Natural killer cell (primary cell): ENCODE measurements at regions not wholly inside any gene's neighbourhood (a gene's known extent, or its start where the extent isn't known, plus 50 kb on each side); places are given as distances from the start of the nearest gene placed in this dataset.
"Not testable (repeated sequence)": the region's sequence is repeated elsewhere in the genome, so short reads cannot be mapped to it uniquely, and the experiment has no call there.

Source experiments
- ATAC-seq, 3 donors: fragments of 150-1000 bp in 2 of 3; fragments of 200-7000 bp in 1 of 3; cut with Tn5 transposase; 1 replicate in 1 of 3; 2 replicates in 2 of 3; pipeline ENCODE4 v1.10.0; 2021; ENCODE audit warnings: mild to moderate bottlenecking in 2 of 3, moderate library complexity in 2 of 3
- DNase-seq, 2 donors: peaks; one replicate each; pipeline versions ENCODE4 v3.0.0 to v3.0.0-alpha.2; 2013 to 2021; ENCODE audit warnings: mixed read lengths in 1 of 2
- H3K27ac ChIP-seq: one replicate; pipeline ENCODE4 v1.5.1; 2013; ENCODE audit warnings: mild to moderate bottlenecking, low read length
- H3K27me3 ChIP-seq: one replicate; pipeline ENCODE4 v1.6.1; 2013; ENCODE audit warnings: low read length; ENCODE audit not compliant: control insufficient read depth, insufficient read depth
- H3K36me3 ChIP-seq: one replicate; pipeline ENCODE4 v1.6.1; 2013; ENCODE audit warnings: low read length; ENCODE audit not compliant: control insufficient read depth, insufficient read depth
- H3K4me1 ChIP-seq: one replicate; pipeline ENCODE4 v1.6.1; 2013; ENCODE audit warnings: low read length; ENCODE audit not compliant: control insufficient read depth, insufficient read depth
- H3K4me3 ChIP-seq: one replicate; pipeline ENCODE4 v1.5.1; 2013; ENCODE audit warnings: low read length
- H3K9me3 ChIP-seq: one replicate; pipeline ENCODE4 v1.6.1; 2013; ENCODE audit warnings: low read length; ENCODE audit not compliant: control insufficient read depth, insufficient read depth
- H3K27ac Mint-ChIP-seq, 2 donors: one replicate each; pipeline ENCODE4 v1.8.0; 2022; ENCODE audit warnings: mild to moderate bottlenecking in 2 of 2, mixed read lengths in 2 of 2, moderate library complexity in 1 of 2
- H3K27me3 Mint-ChIP-seq, 2 donors: one replicate each; pipeline ENCODE4 v1.8.0; 2022; ENCODE audit warnings: low read depth in 2 of 2, mixed read lengths in 2 of 2
- H3K36me3 Mint-ChIP-seq: one replicate; pipeline ENCODE4 v1.8.0; 2022; ENCODE audit warnings: mixed read lengths
- H3K4me1 Mint-ChIP-seq, 2 donors: one replicate each; pipeline ENCODE4 v1.8.0; 2022; ENCODE audit warnings: mixed read lengths in 2 of 2
- H3K4me3 Mint-ChIP-seq: one replicate; pipeline ENCODE4 v1.8.0; 2022; ENCODE audit warnings: mild to moderate bottlenecking, moderate library complexity, mixed read lengths
- H3K9me3 Mint-ChIP-seq, 2 donors: one replicate each; pipeline ENCODE4 v1.8.0; 2022; ENCODE audit warnings: mixed read lengths in 2 of 2
- WGBS: methylation state at CpG from one replicate; pipeline ENCODE4 v1.1.7; 2013; ENCODE audit warnings: missing lambda C conversion rate; ENCODE audit not compliant: insufficient coverage; 5-methylcytosine and 5-hydroxymethylcytosine counted together
- intact Hi-C: fragments of 100-400 bp; cut with micrococcal nuclease; formaldehyde crosslinking; loops from one replicate; pipeline ENCODE4 v1.14.2; 2022
- TF ChIP-seq, protein P1 (sequence below): fragments of 200-600 bp; IDR thresholded peaks from one replicate; pipeline ENCODE4 v1.8.0; 2022; ENCODE audit warnings: antibody characterized with exemption

GRCh38 chr7:76142861-76143260 is 58.8 kb upstream of the SRRM3 start:
- Mint-ChIP-seq H3K4me3 (peak overlapping the region; percentile 76), H3K4me1 (peaks cover 28 to 63% of the 10 kb centered on the region in 2 donors), H3K27ac (peak overlapping the region; percentile 89 to 95), H3K36me3 (no peaks in the 10 kb centered on the region), H3K9me3 (no peaks in the 10 kb centered on the region), H3K27me3 (no peaks in the 10 kb centered on the region)
- Histone ChIP-seq H3K4me3 (no peak overlapping the region), H3K27me3 (no peaks in the 10 kb centered on the region), H3K4me1 (peaks cover 22% of the 10 kb centered on the region), H3K36me3 (no peaks in the 10 kb centered on the region), H3K9me3 (no peaks in the 10 kb centered on the region), H3K27ac (no peak overlapping the region)
- WGBS, result 88% methylated on average over 2 of the region's 5 CpGs
- peak; percentile 47 to 58 for DNase-seq
- ATAC-seq, result peak; percentile 98 to 99 (median 98)
- intact Hi-C loops, result loop anchor here (1.0 kb wide), 1 partner anchor 10 kb away; no protein-coding TSS in a partner anchor
- TF ChIP-seq, protein P1, sequence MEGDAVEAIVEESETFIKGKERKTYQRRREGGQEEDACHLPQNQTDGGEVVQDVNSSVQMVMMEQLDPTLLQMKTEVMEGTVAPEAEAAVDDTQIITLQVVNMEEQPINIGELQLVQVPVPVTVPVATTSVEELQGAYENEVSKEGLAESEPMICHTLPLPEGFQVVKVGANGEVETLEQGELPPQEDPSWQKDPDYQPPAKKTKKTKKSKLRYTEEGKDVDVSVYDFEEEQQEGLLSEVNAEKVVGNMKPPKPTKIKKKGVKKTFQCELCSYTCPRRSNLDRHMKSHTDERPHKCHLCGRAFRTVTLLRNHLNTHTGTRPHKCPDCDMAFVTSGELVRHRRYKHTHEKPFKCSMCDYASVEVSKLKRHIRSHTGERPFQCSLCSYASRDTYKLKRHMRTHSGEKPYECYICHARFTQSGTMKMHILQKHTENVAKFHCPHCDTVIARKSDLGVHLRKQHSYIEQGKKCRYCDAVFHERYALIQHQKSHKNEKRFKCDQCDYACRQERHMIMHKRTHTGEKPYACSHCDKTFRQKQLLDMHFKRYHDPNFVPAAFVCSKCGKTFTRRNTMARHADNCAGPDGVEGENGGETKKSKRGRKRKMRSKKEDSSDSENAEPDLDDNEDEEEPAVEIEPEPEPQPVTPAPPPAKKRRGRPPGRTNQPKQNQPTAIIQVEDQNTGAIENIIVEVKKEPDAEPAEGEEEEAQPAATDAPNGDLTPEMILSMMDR, result no peak

- H3K27me3 ChIP-seq, H3K27ac ChIP-seq, DNase-seq, ATAC-seq, H3K36me3 ChIP-seq, intact Hi-C loops, H3K4me3 ChIP-seq, H3K9me3 Mint-ChIP-seq, H3K9me3 ChIP-seq, H3K36me3 Mint-ChIP-seq, H3K27me3 Mint-ChIP-seq: not testable (repeated sequence)
- WGBS, result 83% methylated on average over 4 of the region's 5 CpGs
- Mint-ChIP-seq H3K27ac (peak overlapping the region; percentile 37 to 89), H3K4me1 (peaks cover 22 to 47% of the 10 kb centered on the region in 2 donors), H3K4me3 (peak overlapping the region; percentile 47)
- peaks cover 24% of the 10 kb centered on the region for H3K4me1 ChIP-seq
Observed at GRCh38 chr7:76144664-76145270, 56.9 kb upstream of the SRRM3 start.

- Mint-ChIP-seq H3K36me3 (no peaks in the 10 kb centered on the region), H3K4me1 (peaks cover 28 to 45% of the 10 kb centered on the region in 2 donors), H3K4me3 (no peak overlapping the region), H3K27me3 (no peaks in the 10 kb centered on the region), H3K9me3 (no peaks in the 10 kb centered on the region), H3K27ac (no peak overlapping the region)
- no peaks in the 10 kb centered on the region for H3K9me3 ChIP-seq
- no peaks in the 10 kb centered on the region for H3K36me3 ChIP-seq
- intact Hi-C loops, result no loop called here
- H3K27me3 ChIP-seq, result no peaks in the 10 kb centered on the region
- DNase-seq (no peak), ATAC-seq (no peak)
- peaks cover 37% of the 10 kb centered on the region for H3K4me1 ChIP-seq
- no peak overlapping the region for H3K27ac ChIP-seq
- 90% methylated on average over 3 of the region's 4 CpGs for WGBS
- TF ChIP-seq, protein P1, result no peak
- no peak overlapping the region for H3K4me3 ChIP-seq
Observed at GRCh38 chr7:76146374-76146773, 55.3 kb upstream of the SRRM3 start.

DNA sequence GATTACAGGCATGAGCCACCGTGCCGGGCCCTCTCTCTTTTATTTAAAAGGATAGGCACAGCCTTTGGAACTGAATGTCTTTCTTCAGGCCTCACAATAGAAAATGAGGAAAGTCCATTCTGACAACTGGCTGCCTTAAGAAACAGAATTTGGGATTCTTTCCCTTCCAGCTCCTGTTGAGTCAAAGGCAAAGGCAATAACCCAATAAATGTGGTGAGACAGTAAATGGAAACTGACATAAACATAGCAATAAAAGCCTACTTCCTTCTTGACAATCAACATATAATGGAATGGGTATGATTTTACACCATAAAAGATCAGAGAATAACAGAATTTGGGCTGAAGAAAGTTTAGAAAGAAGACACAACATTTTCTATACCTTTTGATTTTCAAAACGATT is 52.7 kb upstream of the SRRM3 start:
- DNase-seq, intact Hi-C loops, H3K27me3 Mint-ChIP-seq, H3K36me3 ChIP-seq, ATAC-seq, H3K27ac ChIP-seq, H3K36me3 Mint-ChIP-seq, H3K9me3 ChIP-seq, H3K27ac Mint-ChIP-seq, H3K4me3 ChIP-seq, H3K27me3 ChIP-seq, H3K9me3 Mint-ChIP-seq, H3K4me3 Mint-ChIP-seq: not testable (repeated sequence)
- 98% methylated on average over 3 of the region's 3 CpGs for WGBS
- H3K4me1 Mint-ChIP-seq, result peaks cover 29 to 37% of the 10 kb centered on the region in 2 donors
- H3K4me1 ChIP-seq, result peaks cover 32% of the 10 kb centered on the region
